Stimulated activated naive CD8-positive, alpha-beta T cell treated with anti-CD3 and anti-CD28 coated beads, Interleukin-15, amount 100 ng/mL, for 72 hours (primary cell): ENCODE measurements at regions not wholly inside any gene's neighbourhood (a gene's known extent, or its start where the extent isn't known, plus 50 kb on each side); places are given as distances from the start of the nearest gene placed in this dataset.

Experiments used
- ATAC-seq: fragments of 150-1000 bp; cut with Tn5 transposase; 2 replicates; pipeline ENCODE4 v1.10.0; 2021; ENCODE audit warnings: mild to moderate bottlenecking, moderate library complexity
- DNase-seq, 2 donors: peaks; one replicate each; pipeline ENCODE4 v3.0.0; 2021 to 2022
- H3K27ac Mint-ChIP-seq, 2 donors: one replicate each; pipeline ENCODE4 v1.8.0; 2022; ENCODE audit warnings: mild to moderate bottlenecking in 2 of 2, mixed read lengths in 2 of 2, moderate library complexity in 2 of 2
- H3K27me3 Mint-ChIP-seq: one replicate; pipeline ENCODE4 v1.8.0; 2022; ENCODE audit warnings: mixed read lengths
- H3K4me1 Mint-ChIP-seq: one replicate; pipeline ENCODE4 v1.8.0; 2022; ENCODE audit warnings: mild to moderate bottlenecking, mixed read lengths
- H3K4me3 Mint-ChIP-seq, 2 donors: one replicate each; pipeline ENCODE4 v1.8.0; 2022; ENCODE audit warnings: mild to moderate bottlenecking in 2 of 2, mixed read lengths in 2 of 2, moderate library complexity in 1 of 2
- H3K9me3 Mint-ChIP-seq, 2 donors: one replicate each; pipeline ENCODE4 v1.8.0; 2022; ENCODE audit warnings: mixed read lengths in 2 of 2

- DNase-seq = no peak
- Mint-ChIP-seq H3K27ac (no peak overlapping the region), H3K4me3 (no peak overlapping the region), H3K4me1 (peaks cover 6% of the 10 kb centered on the region), H3K9me3 (no peaks in the 10 kb centered on the region), H3K27me3 (no peaks in the 10 kb centered on the region)
- no peak for ATAC-seq
Observed at GRCh38 chr9:109941771-109942170, 161.8 kb downstream of the PALM2AKAP2 start.

GRCh38 chr9:109945573-109945972 lies 165.6 kb downstream of the PALM2AKAP2 start:
- H3K9me3 Mint-ChIP-seq = no peaks in the 10 kb centered on the region
- DNase-seq (no peak), ATAC-seq (no peak)
- H3K4me3 Mint-ChIP-seq = no peak overlapping the region
- no peaks in the 10 kb centered on the region for H3K27me3 Mint-ChIP-seq
- no peak overlapping the region for H3K27ac Mint-ChIP-seq
- peaks cover 3% of the 10 kb centered on the region for H3K4me1 Mint-ChIP-seq

- DNase-seq = no peak
- Mint-ChIP-seq H3K27me3 (no peaks in the 10 kb centered on the region), H3K4me3 (no peak overlapping the region), H3K27ac (no peak overlapping the region), H3K4me1 (peaks cover 17% of the 10 kb centered on the region), H3K9me3 (no peaks in the 10 kb centered on the region)
- no peak for ATAC-seq
Observed at GRCh38 chr9:109948453-109948852, 168.5 kb downstream of the PALM2AKAP2 start.

DNA sequence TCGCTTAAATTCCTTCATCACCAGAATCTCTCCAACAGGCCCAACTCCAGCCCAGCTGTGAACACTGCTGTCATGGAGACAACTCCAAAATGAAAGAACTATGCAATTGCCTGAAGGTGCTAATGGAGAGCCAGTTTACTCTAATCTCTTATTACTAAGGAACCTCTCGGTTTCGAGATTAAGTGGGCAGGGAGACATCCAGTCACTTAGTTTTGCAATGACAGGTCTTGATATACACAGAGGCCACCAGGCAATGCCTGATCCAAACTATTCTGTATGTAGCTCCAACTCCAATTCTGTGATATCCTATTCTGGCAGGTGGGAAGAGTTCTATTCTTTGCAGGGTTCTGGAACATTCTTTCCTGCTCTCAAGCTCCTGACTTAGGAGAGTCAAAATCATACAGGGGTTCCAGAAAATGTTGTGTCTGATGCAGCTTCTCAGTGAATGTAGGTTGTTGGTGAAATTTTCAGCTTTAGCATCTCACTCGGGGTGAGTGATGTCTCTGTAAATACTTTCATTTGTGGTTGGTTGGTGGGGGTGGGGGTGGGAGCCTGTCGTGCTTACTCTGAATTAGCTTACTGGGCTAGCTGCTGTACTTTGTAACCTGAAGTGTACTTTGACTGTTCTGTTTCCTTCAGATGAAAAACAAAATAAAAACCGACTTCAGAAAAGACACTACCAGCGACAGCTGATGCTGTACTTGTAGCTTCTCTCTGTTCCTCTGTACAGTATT lies 170.9 kb downstream of the PALM2AKAP2 start:
- ATAC-seq = peak; percentile 55
- Mint-ChIP-seq H3K27ac (no peak overlapping the region), H3K9me3 (no peaks in the 10 kb centered on the region), H3K4me1 (peaks cover 17% of the 10 kb centered on the region), H3K27me3 (no peaks in the 10 kb centered on the region), H3K4me3 (peak overlapping the region in 1 of 2 donors; percentile 3)
- no peak for DNase-seq

DNA sequence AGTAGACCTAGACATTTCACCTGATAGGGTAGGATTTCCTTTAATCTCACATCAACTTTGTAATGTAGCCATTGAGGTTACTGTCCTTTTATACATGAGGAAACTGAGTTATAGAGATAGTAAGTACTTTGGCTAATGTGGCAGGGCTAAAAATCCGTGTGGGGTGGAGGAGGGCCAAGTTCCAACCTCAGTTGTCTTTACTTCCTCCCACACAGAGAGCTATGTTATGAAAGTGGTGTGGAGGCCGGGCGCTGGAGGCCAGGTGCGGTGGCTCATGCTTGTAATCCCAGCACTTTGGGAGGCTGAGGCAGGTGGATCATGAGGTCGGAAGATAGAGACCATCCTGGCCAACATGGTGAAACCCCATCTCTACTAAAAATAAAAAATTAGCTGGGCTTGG lies 173.3 kb downstream of the PALM2AKAP2 start:
- ATAC-seq (no peak), DNase-seq (no peak)
- peaks cover 17% of the 10 kb centered on the region for H3K4me1 Mint-ChIP-seq
- H3K27ac Mint-ChIP-seq = no peak overlapping the region
- peaks cover 2% of the 10 kb centered on the region for H3K27me3 Mint-ChIP-seq
- H3K9me3 Mint-ChIP-seq = no peaks in the 10 kb centered on the region
- no peak overlapping the region for H3K4me3 Mint-ChIP-seq

GRCh38 chr9:109953813-109954497 lies 174.0 kb downstream of the PALM2AKAP2 start:
- DNase-seq (no peak), ATAC-seq (no peak)
- peaks cover 17% of the 10 kb centered on the region for H3K4me1 Mint-ChIP-seq
- H3K27ac Mint-ChIP-seq = no peak overlapping the region
- H3K27me3 Mint-ChIP-seq = peaks cover 9% of the 10 kb centered on the region
- H3K4me3 Mint-ChIP-seq = no peak overlapping the region
- H3K9me3 Mint-ChIP-seq = no peaks in the 10 kb centered on the region

GRCh38 chr9:109956717-109957440 lies 176.9 kb downstream of the PALM2AKAP2 start:
- H3K9me3 Mint-ChIP-seq = no peaks in the 10 kb centered on the region
- no peak overlapping the region for H3K27ac Mint-ChIP-seq
- peaks cover 26% of the 10 kb centered on the region for H3K27me3 Mint-ChIP-seq
- no peak for DNase-seq
- ATAC-seq = no peak
- H3K4me3 Mint-ChIP-seq = no peak overlapping the region
- peaks cover under 1% of the 10 kb centered on the region for H3K4me1 Mint-ChIP-seq

- Mint-ChIP-seq H3K4me1 (peaks cover 6% of the 10 kb centered on the region), H3K27ac (no peak overlapping the region), H3K4me3 (no peak overlapping the region), H3K9me3 (no peaks in the 10 kb centered on the region), H3K27me3 (peaks cover 26% of the 10 kb centered on the region)
- ATAC-seq = no peak
- DNase-seq = no peak
Observed at GRCh38 chr9:109959679-109960078, 179.7 kb downstream of the PALM2AKAP2 start.

DNA sequence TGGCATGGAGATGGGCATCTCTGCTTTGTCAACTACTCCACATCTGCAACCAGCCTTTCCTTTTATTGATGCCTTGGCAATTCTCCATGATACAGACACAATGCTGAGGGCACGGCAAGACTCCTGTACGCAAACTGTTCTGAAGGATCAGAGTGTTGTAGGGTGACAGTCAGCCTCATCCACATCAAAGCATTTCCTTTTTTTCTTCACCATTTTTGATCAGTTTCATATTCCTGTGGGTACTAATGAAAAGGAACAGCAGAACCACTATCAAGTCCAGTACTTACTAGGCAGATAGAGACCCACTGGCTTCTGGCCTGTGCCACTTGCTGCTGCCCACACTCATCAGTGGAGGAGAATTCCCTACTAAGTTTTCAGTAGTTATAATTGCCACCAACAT lies 181.6 kb downstream of the PALM2AKAP2 start:
- Mint-ChIP-seq H3K9me3 (no peaks in the 10 kb centered on the region), H3K27me3 (peaks cover 40% of the 10 kb centered on the region), H3K27ac (no peak overlapping the region), H3K4me1 (peaks cover 6% of the 10 kb centered on the region), H3K4me3 (no peak overlapping the region)
- DNase-seq (no peak), ATAC-seq (no peak)

GRCh38 chr9:109962215-109962614 lies 182.2 kb downstream of the PALM2AKAP2 start:
- Mint-ChIP-seq H3K9me3 (no peaks in the 10 kb centered on the region), H3K27me3 (peaks cover 40% of the 10 kb centered on the region), H3K4me1 (peaks cover 10% of the 10 kb centered on the region), H3K4me3 (no peak overlapping the region), H3K27ac (no peak overlapping the region)
- DNase-seq (no peak), ATAC-seq (no peak)

DNA sequence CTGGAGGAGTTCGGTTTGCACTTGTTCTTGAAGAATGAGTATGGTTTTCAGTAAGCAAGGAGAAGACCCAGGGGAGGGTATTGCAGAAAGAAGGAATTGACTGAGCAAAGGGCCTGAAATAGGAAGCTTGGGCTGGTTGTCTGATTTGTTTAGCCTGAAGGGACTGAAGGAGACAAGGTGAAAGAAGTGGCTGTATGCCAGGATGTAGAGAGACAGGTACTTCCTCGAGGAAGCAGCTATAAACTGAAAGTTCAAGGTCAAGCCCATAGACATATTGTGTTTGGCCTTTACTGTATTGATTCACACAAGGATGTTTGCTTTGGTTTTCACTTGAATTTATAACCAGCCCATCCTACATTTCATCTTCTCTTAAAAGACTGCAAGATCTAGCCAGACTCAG lies 183.1 kb downstream of the PALM2AKAP2 start:
- Mint-ChIP-seq H3K27ac (no peak overlapping the region), H3K4me3 (no peak overlapping the region), H3K4me1 (peaks cover 19% of the 10 kb centered on the region), H3K9me3 (peaks cover 0 to 5% of the 10 kb centered on the region in 2 donors), H3K27me3 (peaks cover 40% of the 10 kb centered on the region)
- ATAC-seq (no peak), DNase-seq (no peak)

DNA sequence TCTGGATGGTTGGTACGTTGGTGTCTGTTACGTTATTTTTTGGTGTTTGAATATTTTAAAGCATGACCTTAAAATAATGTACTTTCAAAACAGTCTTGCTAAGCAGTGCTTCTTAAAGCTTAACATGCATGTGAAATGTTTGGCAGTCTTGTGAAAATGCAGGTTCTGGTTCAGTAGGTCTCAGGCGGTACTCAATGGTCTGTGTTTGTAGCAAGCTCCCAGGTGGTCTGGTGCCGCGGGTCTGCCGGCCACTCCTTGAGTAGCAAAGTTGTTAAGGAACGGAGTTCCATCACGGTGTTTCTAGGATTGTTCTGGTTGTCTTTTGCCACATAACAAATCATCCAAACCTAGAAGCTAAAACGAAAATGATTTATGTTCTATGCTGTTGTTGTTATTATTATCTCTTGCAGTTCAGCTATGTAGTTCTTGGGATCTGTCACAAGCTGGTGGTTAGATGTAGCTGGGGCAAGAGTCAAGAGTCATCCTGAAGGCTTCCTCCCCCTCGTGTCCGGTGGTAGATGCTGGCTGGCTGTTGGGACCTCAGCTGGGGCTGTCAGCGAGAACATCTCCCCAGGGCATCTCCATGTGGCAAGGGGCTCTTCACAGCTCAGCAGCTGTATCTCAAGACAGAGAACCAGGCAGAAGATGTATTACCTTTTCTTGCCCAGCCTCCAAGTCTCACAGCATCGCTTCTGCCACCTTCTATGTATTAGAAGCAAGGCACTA lies 186.8 kb downstream of the PALM2AKAP2 start:
- Mint-ChIP-seq H3K27me3 (peaks cover 14% of the 10 kb centered on the region), H3K4me1 (peaks cover 35% of the 10 kb centered on the region), H3K4me3 (no peak overlapping the region), H3K9me3 (peaks cover 0 to 5% of the 10 kb centered on the region in 2 donors), H3K27ac (no peak overlapping the region)
- ATAC-seq (no peak), DNase-seq (no peak)

DNA sequence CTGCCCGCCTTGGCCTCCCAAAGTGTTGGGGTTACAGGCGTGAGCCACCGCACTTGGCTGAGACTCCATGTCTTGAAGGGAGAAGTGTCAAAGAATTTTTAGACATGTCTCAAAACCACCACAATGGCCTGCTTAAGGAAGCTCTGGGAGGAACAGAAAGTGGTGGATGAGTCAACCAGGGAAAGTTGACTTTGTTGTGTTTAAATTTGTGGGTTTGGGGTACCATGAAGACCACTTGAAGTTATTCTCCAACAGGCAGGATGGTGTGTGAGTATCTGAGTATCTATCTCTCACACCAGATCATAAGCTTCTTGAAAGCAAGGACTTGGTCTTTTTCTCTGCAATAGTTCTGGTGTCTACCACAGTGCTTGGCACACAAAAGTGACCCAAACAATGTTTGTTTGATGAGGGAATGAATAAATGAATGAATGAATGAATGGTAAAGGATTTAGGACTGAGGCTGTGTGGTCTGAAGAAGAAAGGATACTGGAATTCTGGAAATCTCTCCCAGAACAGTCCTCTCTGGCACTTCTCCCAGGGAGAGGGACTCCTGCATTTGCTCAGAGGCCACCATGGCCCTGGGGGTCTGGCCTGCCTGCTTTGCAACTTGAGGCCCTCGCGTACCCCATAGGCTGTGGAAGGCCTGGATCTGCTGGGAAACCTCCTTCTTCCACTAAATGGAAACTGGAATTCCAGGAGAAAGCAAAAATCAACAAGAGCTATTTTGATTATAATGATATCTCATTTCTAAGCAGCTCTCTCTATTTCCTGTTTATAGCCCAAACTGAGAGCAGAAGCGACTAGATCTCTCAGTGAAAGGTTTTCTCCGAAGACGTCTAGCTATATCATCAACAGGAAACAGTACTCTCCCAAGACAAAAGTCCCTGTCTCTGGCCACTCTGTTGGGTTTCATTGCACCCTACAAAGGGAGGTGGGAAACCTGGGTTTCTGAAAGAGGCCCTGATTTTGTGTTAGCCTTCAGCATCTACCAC lies 187.9 kb downstream of the PALM2AKAP2 start:
- ATAC-seq (peak; percentile 71), DNase-seq (peak in 1 of 2 donors; percentile 43)
- peak overlapping the region in 1 of 2 donors; percentile 79 for H3K27ac Mint-ChIP-seq
- H3K4me1 Mint-ChIP-seq = peaks cover 43% of the 10 kb centered on the region
- H3K9me3 Mint-ChIP-seq = peaks cover 0 to 5% of the 10 kb centered on the region in 2 donors
- peaks cover 14% of the 10 kb centered on the region for H3K27me3 Mint-ChIP-seq
- peak overlapping the region; percentile 32 to 36 for H3K4me3 Mint-ChIP-seq

GRCh38 chr9:109969011-109969410 lies 189.0 kb downstream of the PALM2AKAP2 start:
- Mint-ChIP-seq H3K27me3 (peaks cover 14% of the 10 kb centered on the region), H3K4me3 (peak overlapping the region in 1 of 2 donors; percentile 33), H3K9me3 (peaks cover 0 to 5% of the 10 kb centered on the region in 2 donors), H3K27ac (peak overlapping the region in 1 of 2 donors; percentile 47), H3K4me1 (peaks cover 42% of the 10 kb centered on the region)
- no peak for ATAC-seq
- no peak for DNase-seq
